ENCODE measurements at regions not wholly inside any gene's neighbourhood (a gene's known extent, or its start where the extent isn't known, plus 50 kb on each side); places are given as distances from the start of the nearest gene placed in this dataset.

- DNase-seq (ENCODE audit: low read depth), result no peak
Observed at GRCh38 chr1:178607718-178608408, 95.0 kb downstream of the TEX35 start.

DNA sequence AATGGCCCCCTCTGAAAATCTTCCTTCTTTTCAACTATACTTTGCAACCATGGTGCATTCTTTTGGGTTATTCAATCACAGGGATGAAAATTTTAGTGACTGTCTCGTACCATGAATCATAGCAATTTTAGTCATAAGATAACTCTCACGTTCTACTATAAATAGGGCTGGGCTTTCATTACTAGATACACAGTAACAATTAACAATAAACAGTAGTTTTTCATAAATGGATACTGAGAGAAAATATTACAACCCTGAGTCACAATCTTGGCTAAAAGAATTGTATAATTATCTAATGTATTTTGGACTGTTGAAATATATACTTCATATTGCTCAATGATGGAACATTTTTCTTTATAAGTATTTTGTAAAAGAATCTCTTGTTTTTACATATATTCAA is 96.1 kb downstream of the TEX35 start:
- DNase-seq (ENCODE audit: low read depth), result peak; percentile 95

GRCh38 chr1:178610690-178611410 is 97.9 kb downstream of the TEX35 start:
- DNase-seq (ENCODE audit: low read depth), result peak; percentile 91

- peak; percentile 88 for DNase-seq (ENCODE audit: low read depth)
Observed at GRCh38 chr1:178612261-178612660, 99.4 kb downstream of the TEX35 start.

- peak; percentile 54 for DNase-seq (ENCODE audit: low read depth)
Observed at GRCh38 chr1:178613271-178613945, 100.5 kb downstream of the TEX35 start.

GRCh38 chr1:178614286-178614685 is 101.4 kb downstream of the TEX35 start:
- DNase-seq (ENCODE audit: low read depth), result no peak

DNA sequence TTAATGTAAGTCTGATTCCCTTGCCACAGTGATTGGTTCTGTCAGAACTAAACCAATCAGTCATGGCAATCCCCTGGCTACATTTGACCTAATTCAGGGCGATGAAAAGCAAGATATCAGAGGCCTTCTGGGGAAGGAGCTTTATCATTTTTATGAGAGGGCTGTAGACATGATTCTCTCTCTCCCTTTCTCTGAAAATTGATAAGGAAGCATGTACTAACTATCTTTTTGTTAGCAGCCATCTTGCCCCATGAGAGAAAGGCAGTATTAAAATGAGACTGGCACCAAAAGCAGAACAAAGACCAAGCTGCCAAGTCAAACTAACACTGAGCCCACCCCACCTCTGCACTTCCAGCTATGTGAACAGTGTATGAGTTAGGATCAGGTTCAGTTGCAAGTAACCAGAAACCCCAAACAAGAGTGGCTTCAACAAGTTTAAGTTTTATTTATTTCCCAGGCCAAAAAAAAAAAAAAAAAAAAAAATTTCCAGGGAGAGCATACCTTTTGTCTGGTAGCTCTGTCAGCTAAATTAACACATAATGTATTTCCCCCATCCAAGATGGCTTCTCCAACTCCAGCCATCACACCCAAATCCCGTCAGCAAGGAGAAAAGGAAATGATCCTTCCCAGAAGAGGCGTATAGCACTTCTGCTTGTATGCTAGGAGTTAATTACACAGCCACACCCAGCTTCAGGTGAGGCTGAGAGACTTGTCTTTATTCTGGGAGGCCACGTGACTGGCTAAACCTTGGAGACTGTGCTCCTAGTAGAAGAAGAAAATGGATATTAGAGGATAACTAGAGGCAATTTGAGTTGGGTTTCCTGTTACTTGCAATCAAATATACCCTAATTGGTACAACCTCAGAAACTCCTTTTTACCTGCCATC is 105.8 kb upstream of the RALGPS2 start:
- DNase-seq (ENCODE audit: low read depth), result no peak

GRCh38 chr1:178620584-178621475 is 104.2 kb upstream of the RALGPS2 start:
- DNase-seq (ENCODE audit: low read depth), result no peak

GRCh38 chr1:178621822-178622221 is 103.2 kb upstream of the RALGPS2 start:
- no peak for DNase-seq (ENCODE audit: low read depth)

- DNase-seq (ENCODE audit: low read depth), result no peak
Observed at GRCh38 chr1:178625695-178626094, 99.3 kb upstream of the RALGPS2 start.

DNA sequence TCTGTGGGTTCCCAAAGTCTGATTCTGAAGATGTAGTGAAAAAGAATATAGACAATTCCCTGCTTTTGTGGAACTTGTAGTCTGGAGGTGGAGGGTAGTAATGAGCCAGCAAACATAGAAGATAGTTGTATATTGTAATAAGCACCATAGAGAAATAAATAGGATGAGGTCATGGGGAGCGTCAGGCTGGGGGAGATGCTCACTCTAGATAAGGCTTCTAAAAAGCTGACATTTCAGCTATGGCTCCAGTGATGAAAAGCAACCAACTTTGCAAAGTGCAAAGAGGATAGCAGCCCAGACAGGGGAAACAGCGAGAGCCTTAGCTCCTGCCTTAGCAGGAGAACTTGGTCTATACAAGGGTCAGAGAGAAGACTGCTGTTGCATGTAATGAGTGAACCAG is 98.0 kb upstream of the RALGPS2 start:
- DNase-seq (ENCODE audit: low read depth), result peak; percentile 63

DNA sequence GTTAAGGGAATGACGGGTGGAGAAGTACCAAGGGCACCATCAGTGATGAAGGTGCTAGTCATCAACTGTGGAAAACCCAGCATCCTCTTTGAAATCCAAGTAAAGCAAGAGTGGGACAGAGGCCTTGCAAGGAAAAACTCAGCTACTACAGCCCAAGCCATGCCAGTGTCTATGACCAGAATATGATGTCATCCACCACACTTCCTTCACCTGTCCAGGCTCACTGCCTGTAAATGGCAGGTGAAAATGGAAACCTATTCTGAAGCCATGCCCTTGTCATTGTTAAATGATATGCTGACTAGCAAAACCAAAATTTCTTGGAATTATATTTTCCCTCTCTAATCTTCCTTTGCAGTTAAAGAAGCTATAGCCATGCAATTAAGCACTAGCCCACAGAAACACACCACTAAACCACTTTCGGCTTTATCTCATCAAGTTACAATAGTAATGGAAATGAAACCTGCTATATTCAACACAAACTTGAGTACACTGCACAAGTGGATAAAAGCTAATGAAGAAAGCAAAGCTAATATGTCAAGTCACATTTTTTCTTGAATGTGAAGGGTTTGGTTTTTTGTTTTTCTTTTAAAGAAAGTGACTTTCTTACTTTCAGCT is 96.3 kb upstream of the RALGPS2 start:
- DNase-seq (ENCODE audit: low read depth), result peak; percentile 13

- DNase-seq (ENCODE audit: low read depth), result peak; percentile 96
Observed at GRCh38 chr1:178629252-178630154, 95.5 kb upstream of the RALGPS2 start.

DNA sequence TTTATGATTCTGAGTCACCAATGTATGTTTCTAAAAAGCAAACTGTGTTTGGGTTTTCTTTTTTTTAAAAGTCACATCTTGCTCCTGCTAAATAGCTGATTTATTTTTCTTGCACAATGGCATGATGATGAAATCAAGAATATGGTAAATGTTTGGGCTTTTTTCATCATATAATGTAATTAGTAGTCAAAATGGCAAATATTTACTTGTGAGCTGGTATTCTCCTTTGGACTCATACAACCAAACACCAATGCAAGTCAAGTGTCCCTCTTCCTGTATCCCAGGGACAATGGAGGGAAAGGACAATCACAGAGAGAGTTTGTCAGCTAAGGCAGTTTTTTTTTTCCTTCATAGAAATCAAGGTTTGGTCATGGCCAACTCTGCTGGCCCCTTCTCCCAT is 94.6 kb upstream of the RALGPS2 start:
- DNase-seq (ENCODE audit: low read depth), result peak; percentile 48

GRCh38 chr1:178632653-178633052 is 92.4 kb upstream of the RALGPS2 start:
- DNase-seq (ENCODE audit: low read depth), result peak; percentile 69

GRCh38 chr1:178633056-178633455 is 92.0 kb upstream of the RALGPS2 start:
- DNase-seq (ENCODE audit: low read depth), result peak; percentile 94

DNA sequence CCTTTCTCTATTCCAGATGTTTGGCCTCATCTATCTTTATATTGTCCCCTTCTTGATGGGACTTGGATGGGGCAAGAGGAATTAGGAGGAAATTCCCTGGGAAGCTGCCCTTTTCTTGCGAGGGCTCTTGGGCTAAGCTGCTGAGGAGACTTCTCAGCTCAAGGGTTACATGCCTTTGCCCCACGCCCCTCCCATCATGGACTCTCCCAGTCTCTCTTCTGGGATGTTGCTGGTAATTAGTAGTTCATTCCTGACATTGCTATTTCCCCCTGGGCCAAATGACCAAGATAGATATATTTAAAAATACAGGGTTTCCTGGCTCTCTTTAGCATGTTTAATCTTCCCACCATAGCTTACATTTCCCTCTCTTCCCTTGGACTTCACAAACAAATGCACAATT is 90.6 kb upstream of the RALGPS2 start:
- peak; percentile 97 for DNase-seq (ENCODE audit: low read depth)

GRCh38 chr1:178637841-178638240 is 87.2 kb upstream of the RALGPS2 start:
- no peak for DNase-seq (ENCODE audit: low read depth)

GRCh38 chr1:178639326-178639725 is 85.7 kb upstream of the RALGPS2 start:
- DNase-seq (ENCODE audit: low read depth), result peak; percentile 54

DNA sequence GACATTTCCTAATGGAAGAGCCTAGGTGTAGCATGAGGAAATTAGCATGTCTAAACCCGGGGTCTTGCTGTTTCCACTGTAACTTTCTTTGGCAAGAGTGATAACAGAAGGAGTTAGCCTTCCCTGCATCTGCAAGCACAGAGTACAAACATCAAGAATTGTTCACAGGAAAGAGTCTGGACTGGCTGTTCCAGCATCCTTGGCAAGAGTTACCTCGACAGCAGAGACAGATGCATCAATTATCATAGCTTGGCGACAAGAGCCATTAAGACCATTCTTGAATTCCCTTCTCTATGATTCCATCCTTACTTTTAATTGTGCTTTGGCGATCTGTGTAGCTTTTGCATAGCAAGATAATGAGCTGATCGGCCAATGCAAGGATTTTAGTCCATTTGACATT is 82.8 kb upstream of the RALGPS2 start:
- DNase-seq (ENCODE audit: low read depth), result no peak

Measured in EH (cell line).